GM12865 (cell line): ENCODE measurements at regions not wholly inside any gene's neighbourhood (a gene's known extent, or its start where the extent isn't known, plus 50 kb on each side); places are given as distances from the start of the nearest gene placed in this dataset.

Experiments used
- DNase-seq: peaks from one replicate; pipeline ENCODE4 v3.0.0; 2010; ENCODE audit warnings: low read depth
- H3K4me3 ChIP-seq: 2 replicates; pipeline ENCODE4 v1.5.1; 2011; ENCODE audit warnings: mild to moderate bottlenecking, low read depth, low read length, control low read depth
- CTCF ChIP-seq: IDR thresholded peaks from 2 replicates; pipeline ENCODE4 v1.5.1; 2011; ENCODE audit warnings: low read length, control low read depth, low read depth, inconsistent platforms; ENCODE audit not compliant: insufficient read depth; ENCODE audit errors: missing control alignments

GRCh38 chr21:38151021-38151645 is 105.7 kb upstream of the KCNJ15 start:
- DNase-seq: no peak
- no peak overlapping the region for H3K4me3 ChIP-seq
- no peak for TF ChIP-seq CTCF

DNA sequence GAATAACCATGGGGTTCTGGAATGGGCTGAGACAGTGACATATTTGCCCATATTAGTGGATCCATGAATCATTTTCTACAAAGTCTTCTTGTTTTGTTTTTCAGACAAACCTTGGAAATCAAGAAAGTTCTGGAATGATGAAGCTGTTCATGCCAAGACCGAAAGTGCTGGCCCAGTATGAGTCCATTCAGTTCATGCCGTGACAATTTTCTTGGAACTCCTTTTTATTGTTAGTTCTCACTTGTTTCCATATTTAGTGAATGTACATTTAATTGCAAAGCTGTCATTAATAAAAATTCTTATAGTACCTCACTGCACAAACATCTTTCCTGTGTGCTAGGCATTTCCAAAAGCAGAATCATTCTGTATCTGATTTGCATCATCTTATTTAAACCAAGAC is 100.6 kb upstream of the KCNJ15 start:
- no peak for DNase-seq
- no peak overlapping the region for H3K4me3 ChIP-seq
- TF ChIP-seq CTCF: no peak

DNA sequence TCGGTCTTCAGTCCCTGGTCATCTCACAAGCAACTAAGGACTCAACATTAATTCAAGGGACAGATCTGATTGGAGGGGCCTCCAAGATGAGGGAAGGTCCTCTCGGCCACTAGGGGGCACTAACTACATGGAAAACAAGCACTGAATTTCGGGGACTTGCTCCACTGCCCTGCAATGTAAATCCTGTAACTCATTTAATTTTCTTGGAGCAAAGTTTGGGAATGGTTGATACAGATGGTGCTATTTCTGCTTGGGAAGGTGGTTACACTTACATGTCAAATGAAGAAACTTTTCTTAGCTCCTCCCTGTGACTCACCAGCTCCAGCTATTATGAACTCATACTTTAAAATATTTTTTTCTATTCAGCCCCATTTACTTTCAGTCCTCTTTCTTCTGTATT is 97.4 kb upstream of the KCNJ15 start:
- DNase-seq: peak; percentile 80
- no peak overlapping the region for H3K4me3 ChIP-seq
- peak; percentile 79 for TF ChIP-seq CTCF

- TF ChIP-seq CTCF: no peak
- DNase-seq: no peak
- no peak overlapping the region for H3K4me3 ChIP-seq
These were observed 91.2 kb upstream of the KCNJ15 start for GRCh38 chr21:38165466-38166172.

DNA sequence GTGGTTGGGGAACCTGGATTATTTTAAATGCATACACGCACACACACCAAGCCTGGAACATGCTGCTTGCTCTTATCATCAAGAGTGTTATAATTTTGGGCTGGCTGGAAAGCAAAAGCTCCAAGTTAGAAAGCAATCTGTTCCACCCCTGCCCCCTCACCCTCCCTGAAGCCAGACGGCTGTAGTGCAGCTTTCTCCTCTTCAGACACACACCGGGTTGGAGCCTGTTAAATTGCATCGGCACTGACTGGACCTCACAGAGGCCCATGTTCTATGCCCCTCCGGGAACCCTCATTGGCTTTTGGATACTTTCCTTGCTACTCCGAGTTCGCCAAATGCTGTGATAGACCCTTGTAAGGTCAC is 90.6 kb upstream of the KCNJ15 start:
- no peak for DNase-seq
- H3K4me3 ChIP-seq: no peak overlapping the region
- TF ChIP-seq CTCF: no peak

- no peak for DNase-seq
- TF ChIP-seq CTCF: no peak
These were observed 89.4 kb upstream of the KCNJ15 start for GRCh38 chr21:38167345-38167744.

GRCh38 chr21:38170283-38170682 is 86.5 kb upstream of the KCNJ15 start:
- peak; percentile 66 for TF ChIP-seq CTCF
- peak; percentile 29 for DNase-seq
- H3K4me3 ChIP-seq: no peak overlapping the region

More at GRCh38 chr21:38167345-38167744, 89.4 kb upstream of the KCNJ15 start:
- H3K4me3 ChIP-seq: no peak overlapping the region
